ENCODE measurements at regions not wholly inside any gene's neighbourhood (a gene's known extent, or its start where the extent isn't known, plus 50 kb on each side); places are given as distances from the start of the nearest gene placed in this dataset.

DNA sequence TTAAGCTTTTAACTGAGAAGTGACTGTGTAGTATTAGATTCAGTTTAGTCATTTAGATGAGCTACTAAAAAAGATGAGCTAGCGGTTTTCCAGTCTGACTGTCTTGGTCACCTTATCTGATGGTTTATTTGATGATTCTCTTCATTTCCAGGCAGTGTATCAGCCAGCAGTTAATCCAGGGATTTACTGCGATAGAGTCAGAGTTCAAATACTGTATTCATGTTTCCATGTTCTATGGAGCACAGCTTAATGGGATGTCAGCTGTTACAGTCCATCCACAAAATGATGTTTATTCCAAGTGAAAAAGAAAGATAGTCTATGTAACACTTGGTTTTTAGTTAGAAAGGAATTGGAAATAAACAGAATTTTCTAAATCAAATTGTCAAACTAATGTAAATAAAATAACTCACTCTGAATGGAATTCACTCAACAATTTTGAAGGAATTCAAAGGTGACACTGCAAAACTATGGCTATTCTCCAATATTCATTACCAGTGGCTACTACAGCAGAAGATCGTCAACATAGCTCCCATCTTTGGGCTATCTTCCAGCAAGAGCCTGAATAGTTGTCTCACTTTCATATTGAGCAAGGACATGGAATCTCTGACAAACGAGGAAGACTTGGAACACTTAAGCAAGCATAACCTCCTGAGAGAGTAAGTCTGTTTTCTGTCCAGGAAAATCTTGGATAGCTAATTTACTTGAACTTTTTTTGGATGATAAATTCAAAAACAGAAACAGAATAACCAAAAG lies 54.6 kb upstream of the DPT start:
- TF ChIP-seq, protein P1, sequence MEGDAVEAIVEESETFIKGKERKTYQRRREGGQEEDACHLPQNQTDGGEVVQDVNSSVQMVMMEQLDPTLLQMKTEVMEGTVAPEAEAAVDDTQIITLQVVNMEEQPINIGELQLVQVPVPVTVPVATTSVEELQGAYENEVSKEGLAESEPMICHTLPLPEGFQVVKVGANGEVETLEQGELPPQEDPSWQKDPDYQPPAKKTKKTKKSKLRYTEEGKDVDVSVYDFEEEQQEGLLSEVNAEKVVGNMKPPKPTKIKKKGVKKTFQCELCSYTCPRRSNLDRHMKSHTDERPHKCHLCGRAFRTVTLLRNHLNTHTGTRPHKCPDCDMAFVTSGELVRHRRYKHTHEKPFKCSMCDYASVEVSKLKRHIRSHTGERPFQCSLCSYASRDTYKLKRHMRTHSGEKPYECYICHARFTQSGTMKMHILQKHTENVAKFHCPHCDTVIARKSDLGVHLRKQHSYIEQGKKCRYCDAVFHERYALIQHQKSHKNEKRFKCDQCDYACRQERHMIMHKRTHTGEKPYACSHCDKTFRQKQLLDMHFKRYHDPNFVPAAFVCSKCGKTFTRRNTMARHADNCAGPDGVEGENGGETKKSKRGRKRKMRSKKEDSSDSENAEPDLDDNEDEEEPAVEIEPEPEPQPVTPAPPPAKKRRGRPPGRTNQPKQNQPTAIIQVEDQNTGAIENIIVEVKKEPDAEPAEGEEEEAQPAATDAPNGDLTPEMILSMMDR (conservative IDR thresholded peaks at IDR 0.05; ENCODE audit: low read depth, low read length): no peak
- no peak for TF ChIP-seq EZH2 (IDR thresholded peaks at IDR 0.05; ENCODE audit: borderline replicate concordance, low read depth, low read length, poor library complexity, severe bottlenecking)
